GM12872 (cell line): ENCODE measurements at regions not wholly inside any gene's neighbourhood (a gene's known extent, or its start where the extent isn't known, plus 50 kb on each side); places are given as distances from the start of the nearest gene placed in this dataset.

Experiments
- CTCF ChIP-seq: IDR thresholded peaks from 3 replicates; pipeline ENCODE4 v1.5.1; 2011; ENCODE audit warnings: low read depth, mild to moderate bottlenecking, low read length, moderate library complexity; ENCODE audit not compliant: insufficient read depth

- no peak for TF ChIP-seq CTCF
Measured at GRCh38 chr7:86966916-86967315, 92.5 kb downstream of the ELAPOR2 start.

- no peak for TF ChIP-seq CTCF
Measured at GRCh38 chr7:86965727-86966120, 93.7 kb downstream of the ELAPOR2 start.

- TF ChIP-seq CTCF = no peak
Measured at GRCh38 chr7:86964973-86965726, 94.3 kb downstream of the ELAPOR2 start.

GRCh38 chr7:86963599-86964230 is 95.7 kb downstream of the ELAPOR2 start:
- TF ChIP-seq CTCF = no peak

- TF ChIP-seq CTCF = no peak
Measured at GRCh38 chr7:86962623-86963022, 96.8 kb downstream of the ELAPOR2 start.

- TF ChIP-seq CTCF = no peak
Measured at GRCh38 chr7:86961686-86962085, 97.8 kb downstream of the ELAPOR2 start.

GRCh38 chr7:86958380-86958779 is 101.1 kb downstream of the ELAPOR2 start:
- no peak for TF ChIP-seq CTCF
